ENCODE measurements at regions not wholly inside any gene's neighbourhood (a gene's known extent, or its start where the extent isn't known, plus 50 kb on each side); places are given as distances from the start of the nearest gene placed in this dataset.

GRCh38 chr4:135249024-135249423, 1047.4 kb upstream of the PABPC4L start (continued):
- TF ChIP-seq ZBTB33 (IDR thresholded peaks at IDR 0.05; ENCODE audit: extremely low read depth, insufficient replicate concordance, low read length) (no peak), SP1 (IDR thresholded peaks at IDR 0.05; ENCODE audit: low read depth) (no peak), MAX (IDR thresholded peaks at IDR 0.05) (no peak), CEBPB (IDR thresholded peaks at IDR 0.05; ENCODE audit: low read depth) (no peak), SRF (IDR thresholded peaks at IDR 0.05; ENCODE audit: low read depth) (no peak), ELF1 (IDR thresholded peaks at IDR 0.05; ENCODE audit: borderline replicate concordance, low read depth) (no peak), POLR2AphosphoS5 (IDR thresholded peaks at IDR 0.05; ENCODE audit: low read depth, low read length) (no peak), FOSL1 (IDR thresholded peaks at IDR 0.05; ENCODE audit: low read depth) (no peak), POLR2A (IDR thresholded peaks at IDR 0.05; ENCODE audit: borderline replicate concordance, extremely low read depth, insufficient read depth, insufficient read length) (no peak)
- TF ChIP-seq, protein P1, sequence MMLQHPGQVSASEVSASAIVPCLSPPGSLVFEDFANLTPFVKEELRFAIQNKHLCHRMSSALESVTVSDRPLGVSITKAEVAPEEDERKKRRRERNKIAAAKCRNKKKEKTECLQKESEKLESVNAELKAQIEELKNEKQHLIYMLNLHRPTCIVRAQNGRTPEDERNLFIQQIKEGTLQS (IDR thresholded peaks at IDR 0.05), result no peak

DNA sequence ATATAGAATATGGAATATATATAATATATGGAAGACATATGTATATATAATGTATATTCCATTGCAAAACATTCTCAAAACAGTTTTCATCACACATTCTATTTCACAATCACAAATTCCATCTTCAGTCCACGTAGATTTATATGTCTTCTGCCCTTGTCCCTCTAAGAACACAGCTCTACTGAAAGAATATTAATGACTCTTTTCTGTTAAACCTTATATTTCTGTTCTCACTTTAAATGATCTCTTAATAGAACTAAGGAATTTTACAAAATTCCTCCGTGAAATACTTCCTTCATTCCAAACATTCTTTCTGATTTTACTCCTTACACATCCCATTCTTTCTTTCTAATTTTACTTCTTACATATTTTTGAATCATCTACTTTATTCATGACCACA, 1043.1 kb upstream of the PABPC4L start:
- ChIA-PET CTCF (no interaction called here), POLR2A (no interaction called here), RAD21 (ENCODE audit: low non-redundant PET in 1 of 2, low total read pairs in 2 of 2, uncharacterized antibody in 2 of 2, unreplicated experiment in 2 of 2) (no interaction called here)
- Histone ChIP-seq H3K79me2 (ENCODE audit: insufficient read depth, low read length) (no peaks in the 10 kb centered on the region), H3K9ac (ENCODE audit: low read length) (no peak overlapping the region), H3K4me3 (replicated peaks in 1 of 2; ENCODE audit: low read depth in 1 of 2, low read length in 2 of 2) (no peak overlapping the region), H2AFZ (ENCODE audit: low read depth, low read length, poor library complexity, severe bottlenecking) (peak overlapping the region; percentile 53), H3K4me2 (ENCODE audit: low read length) (no peak overlapping the region), H3K4me1 (ENCODE audit: control insufficient read depth in 1 of 2, insufficient read depth in 2 of 2, low read length in 2 of 2) (no peaks in the 10 kb centered on the region), H4K20me1 (ENCODE audit: insufficient read depth) (no peaks in the 10 kb centered on the region), H3K27me3 (ENCODE audit: insufficient read depth, low read length) (no peaks in the 10 kb centered on the region), H3K9me3 (ENCODE audit: control insufficient read depth in 1 of 2, insufficient read depth in 1 of 2, low read depth in 1 of 2, low read length in 2 of 2) (no peaks in the 10 kb centered on the region), H3K36me3 (ENCODE audit: control insufficient read depth in 1 of 2, insufficient read depth in 2 of 2, low read length in 2 of 2) (no peaks in the 10 kb centered on the region), H3K9me2 (ENCODE audit: insufficient read depth) (no peaks in the 10 kb centered on the region), H3K27ac (ENCODE audit: low read depth, low read length) (no peak overlapping the region)
- intact Hi-C loops (cut with micrococcal nuclease), result no loop called here
- BruUV-seq (replicated peaks), result no TSS peak
- DNase-seq (ENCODE audit: low read depth, low spot score) (no peak), ATAC-seq (no peak)
- no peak for TF ChIP-seq POLR2A (IDR thresholded peaks at IDR 0.05; ENCODE audit: borderline replicate concordance, extremely low read depth, insufficient read depth, insufficient read length)
- no peak for TF ChIP-seq POLR2AphosphoS5 (IDR thresholded peaks at IDR 0.05; ENCODE audit: low read depth, low read length)
- no peak for TF ChIP-seq EZH2 (IDR thresholded peaks at IDR 0.05)
- TF ChIP-seq, protein P2, sequence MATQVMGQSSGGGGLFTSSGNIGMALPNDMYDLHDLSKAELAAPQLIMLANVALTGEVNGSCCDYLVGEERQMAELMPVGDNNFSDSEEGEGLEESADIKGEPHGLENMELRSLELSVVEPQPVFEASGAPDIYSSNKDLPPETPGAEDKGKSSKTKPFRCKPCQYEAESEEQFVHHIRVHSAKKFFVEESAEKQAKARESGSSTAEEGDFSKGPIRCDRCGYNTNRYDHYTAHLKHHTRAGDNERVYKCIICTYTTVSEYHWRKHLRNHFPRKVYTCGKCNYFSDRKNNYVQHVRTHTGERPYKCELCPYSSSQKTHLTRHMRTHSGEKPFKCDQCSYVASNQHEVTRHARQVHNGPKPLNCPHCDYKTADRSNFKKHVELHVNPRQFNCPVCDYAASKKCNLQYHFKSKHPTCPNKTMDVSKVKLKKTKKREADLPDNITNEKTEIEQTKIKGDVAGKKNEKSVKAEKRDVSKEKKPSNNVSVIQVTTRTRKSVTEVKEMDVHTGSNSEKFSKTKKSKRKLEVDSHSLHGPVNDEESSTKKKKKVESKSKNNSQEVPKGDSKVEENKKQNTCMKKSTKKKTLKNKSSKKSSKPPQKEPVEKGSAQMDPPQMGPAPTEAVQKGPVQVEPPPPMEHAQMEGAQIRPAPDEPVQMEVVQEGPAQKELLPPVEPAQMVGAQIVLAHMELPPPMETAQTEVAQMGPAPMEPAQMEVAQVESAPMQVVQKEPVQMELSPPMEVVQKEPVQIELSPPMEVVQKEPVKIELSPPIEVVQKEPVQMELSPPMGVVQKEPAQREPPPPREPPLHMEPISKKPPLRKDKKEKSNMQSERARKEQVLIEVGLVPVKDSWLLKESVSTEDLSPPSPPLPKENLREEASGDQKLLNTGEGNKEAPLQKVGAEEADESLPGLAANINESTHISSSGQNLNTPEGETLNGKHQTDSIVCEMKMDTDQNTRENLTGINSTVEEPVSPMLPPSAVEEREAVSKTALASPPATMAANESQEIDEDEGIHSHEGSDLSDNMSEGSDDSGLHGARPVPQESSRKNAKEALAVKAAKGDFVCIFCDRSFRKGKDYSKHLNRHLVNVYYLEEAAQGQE (IDR thresholded peaks at IDR 0.05; ENCODE audit: low read depth), result no peak
- no peak for TF ChIP-seq CEBPB (IDR thresholded peaks at IDR 0.05; ENCODE audit: low read depth)
- TF ChIP-seq EZH2phosphoT487 (IDR thresholded peaks at IDR 0.05; ENCODE audit: borderline replicate concordance), result no peak
- TF ChIP-seq SP1 (IDR thresholded peaks at IDR 0.05; ENCODE audit: low read depth), result no peak
- no peak for TF ChIP-seq TCF7L2 (IDR thresholded peaks at IDR 0.05; ENCODE audit: borderline replicate concordance, extremely low read depth, insufficient read depth, insufficient read length)
- no peak for TF ChIP-seq ZFX (IDR thresholded peaks at IDR 0.05)
- TF ChIP-seq, protein P3, sequence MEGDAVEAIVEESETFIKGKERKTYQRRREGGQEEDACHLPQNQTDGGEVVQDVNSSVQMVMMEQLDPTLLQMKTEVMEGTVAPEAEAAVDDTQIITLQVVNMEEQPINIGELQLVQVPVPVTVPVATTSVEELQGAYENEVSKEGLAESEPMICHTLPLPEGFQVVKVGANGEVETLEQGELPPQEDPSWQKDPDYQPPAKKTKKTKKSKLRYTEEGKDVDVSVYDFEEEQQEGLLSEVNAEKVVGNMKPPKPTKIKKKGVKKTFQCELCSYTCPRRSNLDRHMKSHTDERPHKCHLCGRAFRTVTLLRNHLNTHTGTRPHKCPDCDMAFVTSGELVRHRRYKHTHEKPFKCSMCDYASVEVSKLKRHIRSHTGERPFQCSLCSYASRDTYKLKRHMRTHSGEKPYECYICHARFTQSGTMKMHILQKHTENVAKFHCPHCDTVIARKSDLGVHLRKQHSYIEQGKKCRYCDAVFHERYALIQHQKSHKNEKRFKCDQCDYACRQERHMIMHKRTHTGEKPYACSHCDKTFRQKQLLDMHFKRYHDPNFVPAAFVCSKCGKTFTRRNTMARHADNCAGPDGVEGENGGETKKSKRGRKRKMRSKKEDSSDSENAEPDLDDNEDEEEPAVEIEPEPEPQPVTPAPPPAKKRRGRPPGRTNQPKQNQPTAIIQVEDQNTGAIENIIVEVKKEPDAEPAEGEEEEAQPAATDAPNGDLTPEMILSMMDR (IDR thresholded peaks at IDR 0.05 in 2 of 3, conservative IDR thresholded peaks at IDR 0.05 in 1 of 3; ENCODE audit: borderline replicate concordance in 1 of 3, insufficient read depth in 1 of 3, low read depth in 2 of 3, low read length in 2 of 3), result no peak
- TF ChIP-seq, protein P1 (IDR thresholded peaks at IDR 0.05), result no peak
- no peak for TF ChIP-seq SRF (IDR thresholded peaks at IDR 0.05; ENCODE audit: low read depth)
- TF ChIP-seq CBX3 (IDR thresholded peaks at IDR 0.05; ENCODE audit: low read depth), result no peak

All from HCT116 (cell line).